MM.1S (cell line): ENCODE measurements at regions not wholly inside any gene's neighbourhood (a gene's known extent, or its start where the extent isn't known, plus 50 kb on each side); places are given as distances from the start of the nearest gene placed in this dataset.

ENCODE experiments used
- DNase-seq: peaks from one replicate; pipeline ENCODE4 v3.0.0-alpha.2; 2015
- H2AFZ ChIP-seq: fragments of 300-600 bp; sonication (generic); 2 replicates; pipeline ENCODE4 v1.6.0; 2016; ENCODE audit warnings: antibody characterized with exemption, low read length
- H3F3A ChIP-seq: fragments of 300-600 bp; sonication (generic); 2 replicates; pipeline ENCODE4 v1.6.1; 2016; ENCODE audit warnings: mild to moderate bottlenecking, antibody characterized with exemption, low read length, moderate library complexity, mixed read lengths; ENCODE audit not compliant: insufficient read depth
- H3K27ac ChIP-seq: fragments of 300-600 bp; sonication (generic); 2 replicates; pipeline ENCODE4 v1.5.1; 2016; ENCODE audit warnings: mild to moderate bottlenecking, low read length
- H3K27me3 ChIP-seq: fragments of 300-600 bp; sonication (generic); replicated peaks from 2 replicates; pipeline ENCODE4 v1.6.0; 2016; ENCODE audit warnings: low read length; ENCODE audit not compliant: insufficient read depth
- H3K36me3 ChIP-seq: fragments of 300-600 bp; sonication (generic); replicated peaks from 2 replicates; pipeline ENCODE4 v1.6.1; 2016; ENCODE audit warnings: mild to moderate bottlenecking, low read length, mixed read lengths; ENCODE audit not compliant: insufficient read depth
- H3K4me1 ChIP-seq: fragments of 300-600 bp; sonication (generic); 2 replicates; pipeline ENCODE4 v1.6.1; 2016; ENCODE audit warnings: low read length, mixed read lengths
- H3K4me2 ChIP-seq: fragments of 300-600 bp; sonication (generic); 2 replicates; pipeline ENCODE4 v1.6.0; 2016; ENCODE audit warnings: low read depth, low read length
- H3K4me3 ChIP-seq: fragments of 300-600 bp; sonication (generic); 2 replicates; pipeline ENCODE4 v1.5.1; 2016; ENCODE audit warnings: low read length, mixed read lengths
- H3K79me2 ChIP-seq: fragments of 300-600 bp; sonication (generic); 2 replicates; pipeline ENCODE4 v1.6.1; 2016; ENCODE audit warnings: mixed run types, low read length, mixed read lengths
- H3K9ac ChIP-seq: fragments of 300-600 bp; sonication (generic); 2 replicates; pipeline ENCODE4 v1.6.1; 2016; ENCODE audit warnings: low read length, mixed read lengths
- H3K9me2 ChIP-seq: fragments of 300-600 bp; sonication (generic); replicated peaks from 2 replicates; pipeline ENCODE4 v1.6.1; 2016; ENCODE audit warnings: mild to moderate bottlenecking, low read length, mixed read lengths; ENCODE audit not compliant: insufficient read depth
- H3K9me3 ChIP-seq: fragments of 300-600 bp; sonication (generic); replicated peaks from 2 replicates; pipeline ENCODE4 v1.6.1; 2016; ENCODE audit warnings: mild to moderate bottlenecking, low read length, mixed read lengths; ENCODE audit not compliant: insufficient read depth
- H4K20me1 ChIP-seq: fragments of 300-600 bp; sonication (generic); 2 replicates; pipeline ENCODE4 v1.6.1; 2016; ENCODE audit warnings: mild to moderate bottlenecking, low read length, moderate library complexity, mixed read lengths; ENCODE audit not compliant: insufficient read depth
- CTCF ChIP-seq: fragments of 300-600 bp; sonication (generic); IDR thresholded peaks from 2 replicates; pipeline ENCODE4 v1.5.1; 2016; ENCODE audit warnings: antibody characterized with exemption, low read length, mixed read lengths
- EZH2 ChIP-seq: fragments of 300-600 bp; sonication (generic); optimal IDR thresholded peaks from 2 replicates; pipeline ENCODE3; 2017; ENCODE audit warnings: low read depth, mild to moderate bottlenecking, antibody characterized with exemption, low read length, mixed read lengths
- EZH2phosphoT487 ChIP-seq: fragments of 300-600 bp; sonication (generic); IDR thresholded peaks from 2 replicates; pipeline ENCODE4 v1.6.1; 2018; ENCODE audit warnings: antibody characterized with exemption, low read length

GRCh38 chr2:158732573-158733429 lies 62.3 kb upstream of the DAPL1 start:
- H3K9ac ChIP-seq, result no peak overlapping the region
- no peaks in the 10 kb centered on the region for H4K20me1 ChIP-seq
- no peak overlapping the region for H2AFZ ChIP-seq
- H3K4me2 ChIP-seq, result no peak overlapping the region
- H3K27me3 ChIP-seq, result no peaks in the 10 kb centered on the region
- H3K27ac ChIP-seq, result no peak overlapping the region
- no peak overlapping the region for H3K4me3 ChIP-seq
- H3K4me1 ChIP-seq, result no peaks in the 10 kb centered on the region
- no peaks in the 10 kb centered on the region for H3F3A ChIP-seq
- TF ChIP-seq EZH2 (no peak), EZH2phosphoT487 (no peak), CTCF (no peak)
- H3K36me3 ChIP-seq, result no peaks in the 10 kb centered on the region
- no peaks in the 10 kb centered on the region for H3K79me2 ChIP-seq
- no peaks in the 10 kb centered on the region for H3K9me3 ChIP-seq
- no peak for DNase-seq
- no peaks in the 10 kb centered on the region for H3K9me2 ChIP-seq

GRCh38 chr2:158733430-158733755 lies 61.7 kb upstream of the DAPL1 start:
- TF ChIP-seq EZH2, result no peak
- no peak for TF ChIP-seq CTCF
- no peak for DNase-seq
- H3K4me2 ChIP-seq, result no peak overlapping the region
- H3K4me1 ChIP-seq, result no peaks in the 10 kb centered on the region
- H3F3A ChIP-seq, result no peaks in the 10 kb centered on the region
- H3K27me3 ChIP-seq, result no peaks in the 10 kb centered on the region
- no peaks in the 10 kb centered on the region for H3K79me2 ChIP-seq
- H3K4me3 ChIP-seq, result no peak overlapping the region
- H3K9me2 ChIP-seq, result no peaks in the 10 kb centered on the region
- H3K9ac ChIP-seq, result no peak overlapping the region
- H3K9me3 ChIP-seq, result no peaks in the 10 kb centered on the region
- H4K20me1 ChIP-seq, result no peaks in the 10 kb centered on the region
- H3K36me3 ChIP-seq, result no peaks in the 10 kb centered on the region
- no peak overlapping the region for H3K27ac ChIP-seq
- H2AFZ ChIP-seq, result no peak overlapping the region

GRCh38 chr2:158734442-158734841 lies 60.7 kb upstream of the DAPL1 start:
- TF ChIP-seq EZH2 (no peak), EZH2phosphoT487 (no peak), CTCF (no peak)
- Histone ChIP-seq H3K27ac (no peak overlapping the region), H3K4me1 (no peaks in the 10 kb centered on the region), H3K36me3 (no peaks in the 10 kb centered on the region), H3K4me2 (no peak overlapping the region), H2AFZ (no peak overlapping the region), H3K9me3 (no peaks in the 10 kb centered on the region), H3K27me3 (no peaks in the 10 kb centered on the region), H3K9me2 (no peaks in the 10 kb centered on the region), H3K79me2 (no peaks in the 10 kb centered on the region), H3F3A (no peaks in the 10 kb centered on the region), H4K20me1 (no peaks in the 10 kb centered on the region), H3K9ac (no peak overlapping the region), H3K4me3 (no peak overlapping the region)
- no peak for DNase-seq
